NCI-H2196 (cell line): ENCODE measurements at regions not wholly inside any gene's neighbourhood (a gene's known extent, or its start where the extent isn't known, plus 50 kb on each side); places are given as distances from the start of the nearest gene placed in this dataset.

Source experiments
- DNase-seq: peaks from one replicate; lab custom pipeline; 2025; ENCODE audit not compliant: unreplicated experiment; lab: John Stamatoyannopoulos, UW

DNA sequence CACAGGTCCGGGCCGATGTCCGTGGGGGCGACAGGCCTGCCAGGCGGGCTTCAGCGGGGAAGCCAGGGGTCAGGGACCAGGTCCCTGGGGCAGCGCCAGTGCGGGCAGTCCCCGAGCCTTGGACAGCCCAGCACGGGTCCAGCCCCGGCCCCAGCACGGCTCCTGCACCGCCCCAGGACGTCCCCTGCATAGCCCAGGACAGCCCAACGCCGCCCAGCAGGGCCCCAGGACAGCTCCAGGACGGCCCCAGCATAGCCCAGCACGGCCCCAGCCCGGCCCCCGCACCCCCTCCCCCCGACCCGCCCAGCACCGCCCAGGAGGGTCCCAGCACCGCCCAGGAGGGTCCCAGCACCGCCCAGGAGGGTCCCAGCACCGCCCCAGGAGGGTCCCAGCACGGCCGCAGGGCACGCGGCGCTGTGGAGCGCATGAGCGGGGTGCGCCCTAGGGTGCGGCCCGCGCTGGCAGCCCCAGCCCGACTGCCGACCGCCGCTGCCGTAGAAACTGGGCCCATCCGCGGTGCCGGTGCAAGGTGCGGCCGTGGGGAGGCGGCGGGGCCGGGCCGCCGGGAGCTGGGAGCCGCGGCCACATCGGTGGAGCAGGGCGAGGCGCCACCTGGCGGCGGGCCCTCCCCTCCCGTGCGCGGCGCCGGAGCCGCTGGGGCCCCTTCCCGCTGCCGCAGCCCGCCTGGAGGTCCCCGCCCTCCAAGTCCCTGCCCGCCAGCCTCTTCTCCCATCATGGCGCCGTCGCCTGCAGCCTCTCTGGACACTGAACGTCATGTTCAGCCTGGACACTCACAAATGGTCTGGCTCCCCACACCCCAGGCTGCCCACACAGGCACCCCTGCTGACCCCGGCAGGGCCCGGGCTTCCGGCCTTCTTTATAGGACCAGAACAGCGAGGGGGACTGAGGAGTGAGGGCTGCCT, 106.8 kb upstream of the NKX1-1 start:
- peak; percentile 43 for DNase-seq

DNA sequence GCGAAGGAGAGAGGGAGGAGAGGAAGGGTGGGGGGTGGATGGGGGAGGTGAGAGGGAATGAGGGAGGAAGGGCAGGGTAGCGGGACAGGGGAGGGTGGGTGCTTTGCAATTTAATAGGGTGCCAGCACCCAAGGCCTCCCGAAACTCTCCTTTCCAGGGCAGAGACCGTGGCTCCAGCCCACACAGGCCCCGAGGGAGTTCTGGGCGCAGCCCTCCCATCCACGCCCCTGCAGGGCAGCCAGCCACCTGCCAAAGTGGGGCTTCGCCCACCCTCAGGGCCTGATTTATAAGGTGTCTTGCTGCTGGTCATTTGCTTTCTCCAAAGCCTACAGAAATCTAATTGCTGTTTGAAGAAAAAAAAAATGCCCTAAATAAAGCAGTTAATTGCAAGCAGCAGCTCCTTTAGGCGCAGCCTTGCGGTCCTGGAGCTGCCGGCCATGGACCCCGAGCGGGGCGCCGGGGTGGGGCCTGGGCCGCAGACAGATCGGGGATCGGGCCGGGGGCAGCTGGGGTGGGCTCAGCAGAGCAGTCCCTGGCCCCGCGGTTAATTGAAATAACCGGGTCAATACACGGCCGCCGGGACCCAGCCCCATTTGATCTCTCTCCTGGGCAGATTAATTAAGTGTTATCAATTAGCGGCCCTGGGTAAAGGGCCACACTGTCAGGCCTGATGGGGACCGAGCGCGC, 106.0 kb upstream of the NKX1-1 start:
- DNase-seq = no peak

DNA sequence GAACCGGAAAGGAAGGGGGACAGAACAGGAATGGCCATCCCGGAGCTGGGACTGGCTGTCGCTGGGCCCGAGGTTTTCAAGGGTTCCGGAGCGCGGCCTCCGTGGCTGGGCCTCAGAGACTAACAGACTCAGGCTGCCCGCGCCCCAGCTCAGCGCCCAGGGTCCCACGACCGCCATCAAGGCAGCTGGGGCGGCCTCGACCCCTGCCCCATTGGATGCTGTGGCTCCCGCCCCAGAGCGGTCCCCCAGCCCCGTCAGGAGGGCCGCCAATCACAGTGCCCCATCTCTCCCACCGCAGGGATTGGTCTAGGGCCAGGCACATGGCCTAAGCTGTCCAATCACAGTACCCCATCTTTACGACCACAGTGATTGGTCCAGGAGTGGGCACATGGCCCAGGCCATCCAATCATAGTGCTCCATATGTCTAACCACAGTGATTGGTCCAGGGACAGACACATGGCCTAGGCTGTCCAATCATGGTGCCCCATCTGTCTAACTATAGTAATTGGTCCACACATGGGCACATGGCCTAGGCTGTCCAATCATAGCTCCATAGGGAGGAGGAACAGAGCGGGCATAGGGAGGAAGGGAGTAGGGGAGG, 105.3 kb upstream of the NKX1-1 start:
- no peak for DNase-seq

DNA sequence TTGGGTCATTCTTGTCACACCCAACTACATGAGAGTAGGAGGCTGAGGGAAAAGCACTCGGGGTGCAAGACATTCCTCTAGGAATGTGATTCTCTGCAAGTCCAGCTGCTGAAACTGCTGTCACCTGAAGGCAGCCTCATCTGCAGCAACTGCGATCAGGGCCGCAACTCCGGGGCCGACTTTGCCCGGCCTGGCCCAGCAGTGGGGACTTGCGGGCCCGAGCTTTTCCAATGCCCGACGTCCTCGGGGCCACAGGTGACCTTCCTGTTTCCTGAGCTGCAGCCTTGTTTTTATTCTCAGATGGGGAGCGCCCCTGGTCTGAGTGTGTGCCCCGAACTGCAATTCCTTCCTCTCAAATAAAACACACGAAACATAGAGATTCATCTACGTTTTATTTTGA, 104.7 kb upstream of the NKX1-1 start:
- no peak for DNase-seq

DNA sequence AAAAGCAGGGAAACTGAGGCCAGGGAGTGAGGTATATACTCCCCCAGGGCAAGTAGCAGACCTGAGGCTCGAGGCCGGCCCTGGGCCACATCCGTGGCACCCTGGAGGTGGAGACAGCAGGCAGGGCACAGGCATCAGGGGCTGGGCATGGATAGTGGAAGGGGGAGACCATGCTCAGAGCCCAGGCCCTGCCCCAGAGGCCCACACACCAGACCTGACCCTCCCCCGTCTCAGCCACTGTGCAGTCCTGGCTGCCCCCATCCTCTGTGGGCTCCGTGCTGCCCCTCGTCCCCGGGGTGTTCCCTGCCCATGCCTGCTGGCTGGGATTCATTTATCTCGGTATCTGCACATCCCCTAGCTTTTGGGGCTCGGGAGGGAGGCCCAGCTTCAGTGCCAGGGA, 103.1 kb upstream of the NKX1-1 start:
- DNase-seq = no peak

DNA sequence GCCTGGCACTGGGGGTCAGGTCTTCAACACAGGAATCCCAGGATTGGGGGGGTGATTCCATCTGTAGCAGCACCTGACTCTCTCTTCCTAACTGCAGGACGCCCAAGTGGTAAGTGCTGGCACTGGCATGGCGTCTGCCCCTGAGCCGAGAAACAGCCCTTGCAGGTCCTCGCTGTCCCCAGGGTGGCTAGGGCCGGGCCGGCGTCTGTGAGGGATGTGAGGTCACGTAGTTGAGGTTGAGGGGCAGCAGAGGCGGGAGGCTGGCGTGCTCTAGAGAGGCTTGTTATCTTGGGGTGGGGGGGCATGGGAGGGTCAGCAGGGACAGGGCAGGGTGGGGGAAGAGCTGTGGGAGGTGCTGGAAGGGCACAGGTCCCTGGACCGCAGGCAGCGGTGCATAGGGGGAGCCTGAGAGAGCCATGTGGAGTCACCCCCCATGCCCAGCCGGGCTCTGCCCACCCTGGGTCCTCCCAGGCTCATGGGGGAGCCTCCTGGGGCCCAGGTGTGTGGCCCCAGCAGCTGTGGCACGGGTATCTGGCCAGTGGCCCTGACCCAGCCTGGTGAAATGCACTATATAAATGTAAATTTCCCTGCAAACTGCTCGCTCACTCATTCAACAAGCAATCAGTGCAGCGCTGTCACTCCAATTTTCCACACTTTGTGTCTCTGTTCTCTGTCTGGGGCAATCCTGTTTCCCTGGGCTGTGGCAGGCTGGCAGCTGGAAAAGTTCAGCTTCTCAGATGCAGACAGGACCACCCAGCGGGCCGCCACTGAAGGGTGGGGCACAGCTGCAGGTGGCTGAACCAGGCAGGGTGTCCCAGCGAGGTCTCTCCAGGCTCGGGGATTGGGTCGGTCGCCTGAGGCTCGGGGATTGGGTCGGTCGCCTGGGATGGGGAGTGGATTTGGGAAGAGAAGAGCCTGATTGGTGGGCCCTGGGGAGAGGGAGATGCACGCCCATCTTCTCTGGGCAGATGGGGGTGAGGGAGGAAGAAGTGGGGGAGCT, 102.2 kb upstream of the NKX1-1 start:
- DNase-seq = no peak

DNA sequence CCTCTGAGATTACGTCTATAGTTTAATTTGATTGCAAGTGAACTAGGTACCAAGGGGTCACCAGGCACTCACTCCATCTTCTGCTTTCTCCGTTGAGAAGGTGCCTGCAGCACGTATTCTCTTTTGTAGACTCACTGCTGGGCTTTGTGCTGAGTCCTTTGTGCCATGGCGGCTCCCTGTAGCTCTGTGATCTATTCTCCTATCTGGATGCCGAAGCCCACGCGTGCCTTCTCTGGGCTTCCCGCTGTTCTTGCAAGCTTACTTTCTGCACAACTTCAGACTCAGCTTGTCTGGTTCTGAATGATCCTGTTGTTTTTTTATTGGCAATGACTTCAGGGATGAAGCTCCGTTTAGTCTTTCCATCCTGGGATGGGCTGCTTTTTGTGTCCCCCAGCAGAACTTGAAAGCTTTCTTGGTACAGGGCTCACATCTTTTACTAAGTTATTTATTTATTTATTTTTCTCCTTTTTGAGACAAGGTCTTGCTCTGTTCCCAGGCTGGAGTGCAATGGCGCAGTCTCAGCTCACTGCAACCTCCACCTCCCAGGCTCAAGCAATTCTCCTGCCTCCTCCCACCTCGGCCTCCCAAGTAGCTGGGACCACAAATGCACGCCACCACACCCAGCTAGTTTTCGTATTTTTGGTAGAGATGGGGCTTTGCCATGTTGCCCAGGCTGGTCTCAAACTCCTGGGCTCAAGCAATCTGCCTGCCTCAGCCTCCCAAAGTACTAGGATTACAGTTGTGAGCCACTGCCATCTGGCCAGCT, 100.9 kb upstream of the NKX1-1 start:
- no peak for DNase-seq

DNA sequence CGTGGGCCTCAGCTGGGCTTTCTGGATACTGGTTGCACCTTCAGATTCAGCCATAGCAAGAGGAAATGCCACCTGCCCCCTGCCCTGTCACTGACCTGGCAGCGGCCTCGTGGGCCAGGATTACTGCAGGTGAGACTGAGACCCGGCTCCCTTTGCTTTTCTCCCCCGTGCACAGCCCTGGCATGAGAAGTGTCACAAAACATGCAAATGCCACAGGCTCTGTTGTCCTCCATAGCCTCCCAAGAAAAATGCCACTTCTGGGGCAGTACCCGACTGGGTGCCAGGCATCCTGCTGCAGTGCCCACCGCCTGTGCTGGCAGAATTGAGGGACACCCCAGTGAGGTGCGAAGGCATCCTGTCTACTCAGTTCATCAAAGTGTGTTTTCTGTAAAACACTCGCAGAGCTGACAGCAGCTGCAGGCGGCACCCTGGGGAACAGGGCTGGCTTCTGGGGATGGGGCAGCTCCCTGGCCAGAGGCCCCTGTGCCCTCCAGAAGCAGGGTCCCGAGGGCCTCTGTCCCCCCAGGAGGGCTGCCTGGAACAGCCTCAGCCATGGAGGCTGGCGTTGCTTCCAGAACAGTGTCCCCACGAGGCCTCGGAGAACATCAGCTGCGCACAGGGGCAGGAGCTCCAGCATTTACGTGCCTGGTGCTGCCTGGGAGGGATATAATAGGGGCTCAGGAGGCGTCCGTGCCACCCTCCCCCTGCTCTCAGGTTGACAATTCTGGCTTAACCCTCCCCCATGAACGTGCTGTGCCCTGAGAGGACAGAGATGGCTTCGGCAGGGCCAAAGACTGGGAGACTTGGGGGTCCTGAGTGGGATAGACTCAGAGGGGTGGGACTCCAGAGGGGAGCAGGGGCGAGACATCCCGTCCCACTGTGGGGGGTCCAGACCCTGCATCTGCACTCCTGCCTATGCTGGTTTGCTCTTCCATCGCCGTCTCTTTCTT, 99.5 kb upstream of the NKX1-1 start:
- DNase-seq = no peak

DNA sequence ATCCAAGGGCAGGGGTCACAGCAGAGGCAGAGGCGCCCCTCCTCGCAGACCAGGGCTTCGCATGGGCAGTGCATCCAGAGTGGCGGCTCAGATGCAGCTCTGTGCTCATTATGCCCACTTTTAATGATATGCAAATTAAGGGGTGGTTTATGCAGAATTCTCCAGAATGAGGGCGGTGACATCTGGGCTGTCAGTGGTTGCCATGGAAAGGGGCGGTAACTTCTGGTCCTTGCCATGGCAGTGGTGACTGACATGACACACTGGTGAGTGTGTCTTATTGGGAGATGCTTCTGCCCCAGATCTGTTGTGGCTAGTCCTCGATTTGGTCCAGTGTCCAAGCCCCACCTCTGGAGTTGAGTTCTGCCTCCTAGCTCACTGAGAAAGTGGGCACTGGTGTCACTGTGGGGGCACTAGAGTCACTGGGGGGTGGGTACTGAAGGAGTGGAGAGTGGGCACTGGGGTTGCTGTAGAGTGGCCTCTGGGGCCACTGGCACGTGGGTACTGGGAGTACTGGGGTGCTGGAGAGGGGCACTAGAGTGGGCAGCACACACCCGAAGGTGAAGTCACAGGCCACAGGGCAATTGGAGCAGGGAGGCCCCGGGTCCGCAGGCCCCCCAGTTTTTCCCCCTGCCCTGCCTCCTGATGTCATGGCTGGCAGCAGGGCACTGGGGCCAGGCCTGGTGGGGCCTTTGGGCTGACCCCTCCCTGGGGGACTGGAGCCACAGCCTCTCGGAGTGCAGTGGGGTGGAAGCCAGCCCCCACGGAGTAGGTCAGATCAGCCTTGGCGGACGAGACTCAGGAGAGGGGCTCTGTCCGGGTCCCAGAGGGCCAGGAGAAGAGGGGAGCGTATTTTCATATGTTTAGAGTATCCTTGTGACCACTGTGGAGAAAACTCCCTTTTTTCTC, 98.6 kb upstream of the NKX1-1 start:
- no peak for DNase-seq

DNA sequence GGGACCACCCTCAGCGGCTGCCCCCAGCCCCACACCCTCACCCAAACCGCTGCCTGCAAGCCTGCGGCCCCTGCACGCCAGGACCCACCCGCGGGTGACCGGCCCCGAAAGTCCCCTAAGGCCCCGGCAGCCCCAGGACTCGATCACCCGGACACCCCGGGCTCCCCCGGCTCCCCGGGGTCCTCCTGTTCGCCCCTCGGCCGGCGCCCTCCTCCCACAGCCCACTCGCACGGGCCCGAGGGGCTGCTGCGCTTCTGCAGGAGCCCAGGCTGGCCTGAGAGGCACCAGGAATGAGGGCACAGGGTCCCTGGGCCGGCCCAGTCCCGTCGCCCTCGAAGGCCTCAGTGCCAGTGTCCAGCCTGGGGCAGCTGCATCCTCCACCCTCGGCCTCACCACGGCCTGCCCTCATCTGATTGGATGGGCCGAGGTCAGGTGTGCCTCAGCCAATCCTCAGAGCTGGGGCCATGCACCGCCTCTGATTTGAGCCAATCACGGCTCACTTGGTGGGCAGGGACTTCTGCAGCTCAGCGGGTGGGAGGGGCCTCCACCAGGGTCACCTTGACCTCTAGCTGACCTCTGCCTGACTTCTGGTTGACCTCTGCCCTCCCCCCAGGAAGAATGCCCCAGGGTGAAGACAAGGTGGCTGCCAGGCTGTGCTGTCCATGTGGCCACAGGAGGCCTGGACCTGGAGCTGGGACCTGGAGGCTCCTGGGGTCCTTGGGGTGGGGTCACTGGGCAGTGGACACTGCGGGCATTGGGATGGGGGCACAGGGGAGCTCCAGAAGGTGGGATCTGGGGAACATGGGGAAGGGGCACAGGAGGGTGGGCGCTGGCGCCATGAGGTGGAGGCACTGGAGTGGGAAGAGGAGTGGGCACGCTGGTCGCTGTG, 97.6 kb upstream of the NKX1-1 start:
- DNase-seq = no peak

DNA sequence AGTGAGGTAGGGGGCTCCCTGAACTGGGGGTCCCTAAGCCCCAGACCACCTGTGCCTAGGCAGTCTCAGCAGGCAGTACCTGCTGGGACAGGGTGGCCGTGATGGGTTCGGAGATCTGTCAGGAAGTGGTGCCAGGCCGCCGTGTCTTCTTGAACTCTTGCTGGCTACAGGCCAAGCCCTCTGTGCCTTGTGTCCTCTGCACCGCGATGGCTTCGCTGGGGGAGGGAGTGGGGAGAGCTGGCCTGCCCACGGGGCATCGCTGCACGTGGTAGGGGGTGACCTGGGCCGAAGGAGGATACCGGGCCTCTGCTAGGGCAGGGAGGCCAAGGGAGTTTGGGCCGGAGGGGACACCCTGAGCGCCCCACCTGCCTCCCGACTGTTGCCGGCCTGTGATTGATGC, 96.7 kb upstream of the NKX1-1 start:
- no peak for DNase-seq

DNA sequence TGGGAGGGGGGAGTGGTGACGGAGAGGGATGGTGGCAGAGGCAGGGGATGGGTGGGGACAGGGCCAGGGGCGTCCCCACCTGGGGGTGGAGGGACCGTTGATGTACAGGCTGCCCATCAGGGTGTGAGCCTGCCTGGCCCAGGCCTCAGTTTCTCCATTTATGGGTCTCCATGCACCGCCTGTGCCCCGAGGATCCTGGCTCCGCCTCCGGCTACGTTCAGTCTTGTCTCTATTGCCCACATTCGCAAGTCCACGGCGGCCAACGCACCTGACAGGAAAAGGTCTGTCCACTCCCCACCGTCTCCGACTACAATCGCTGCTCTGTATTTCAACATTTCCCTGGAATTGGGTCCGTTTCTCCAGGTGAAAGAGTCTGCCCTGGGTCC, 96.3 kb upstream of the NKX1-1 start:
- DNase-seq = no peak

DNA sequence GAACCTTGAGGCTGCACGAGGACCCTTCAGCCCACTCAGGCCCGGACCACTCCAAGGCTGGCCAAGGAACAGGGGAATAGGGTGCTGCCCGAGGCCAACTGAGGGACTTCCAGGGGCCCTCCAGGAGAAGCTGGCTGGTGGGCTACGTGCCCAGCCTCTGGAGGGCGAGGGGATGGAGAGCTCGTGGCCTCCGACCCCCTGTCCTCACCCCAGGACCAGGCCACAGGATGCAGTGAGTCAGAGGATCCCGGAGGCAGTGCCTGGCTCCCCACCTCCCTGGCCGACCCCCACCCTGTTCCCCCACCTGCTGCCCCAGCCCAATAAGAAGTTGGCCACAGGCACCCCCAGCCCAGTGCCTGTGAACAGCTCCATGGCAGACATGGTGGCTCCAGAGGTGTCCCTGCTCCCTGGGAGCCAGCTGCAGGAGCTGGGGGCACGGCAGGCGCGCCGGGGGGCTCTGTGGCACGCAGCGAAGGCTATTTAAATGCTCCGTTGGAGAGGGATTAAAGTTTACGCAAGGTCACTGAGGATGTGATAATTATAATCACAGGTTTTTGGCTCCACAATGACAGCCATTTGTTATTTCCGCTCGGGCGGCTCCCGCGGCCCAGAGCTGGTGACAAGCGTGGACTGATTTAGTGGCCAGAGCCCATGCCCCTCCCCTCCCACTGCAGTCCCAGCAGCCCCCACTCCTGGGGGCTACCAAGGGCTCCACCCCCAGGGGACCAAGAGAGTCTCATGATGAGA, 95.7 kb upstream of the NKX1-1 start:
- DNase-seq = no peak

DNA sequence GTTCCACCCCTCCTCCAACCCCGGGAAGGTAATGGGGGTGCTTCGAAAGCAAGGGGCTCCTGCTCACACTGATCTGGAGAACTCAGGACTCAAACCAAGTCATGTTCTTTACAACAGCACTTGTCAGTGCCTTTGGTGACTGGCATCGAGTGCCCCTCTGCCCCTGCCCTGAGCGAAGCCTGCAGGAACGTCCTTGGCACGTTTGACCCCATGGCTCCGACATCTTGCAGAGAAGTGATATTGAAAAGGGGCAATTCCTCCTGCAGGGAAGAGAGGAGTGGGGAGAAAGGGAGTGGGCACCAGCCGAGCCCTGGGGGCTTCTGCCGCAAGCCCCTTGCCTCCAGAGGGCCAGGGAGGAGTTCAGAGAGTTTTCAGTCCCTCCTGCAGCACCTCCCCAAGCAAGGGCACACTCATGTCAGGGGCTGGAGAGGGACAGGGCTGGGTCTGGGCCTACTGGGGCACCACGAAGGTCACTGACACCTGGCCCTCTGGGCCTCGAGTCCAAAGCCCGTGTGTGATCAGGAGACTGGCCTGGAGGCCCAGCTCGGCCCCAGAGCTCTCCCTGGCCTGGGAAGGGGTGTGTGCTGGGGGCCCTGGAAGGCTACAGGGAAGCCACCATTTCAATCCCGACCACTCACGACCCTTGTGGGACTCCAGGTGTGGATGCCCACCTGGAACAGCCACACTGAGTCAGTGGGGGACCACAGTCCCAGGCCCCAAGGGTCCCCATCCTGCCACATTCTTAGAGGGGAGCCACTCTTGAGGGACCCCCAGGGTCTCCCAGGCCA, 94.9 kb upstream of the NKX1-1 start:
- no peak for DNase-seq

DNA sequence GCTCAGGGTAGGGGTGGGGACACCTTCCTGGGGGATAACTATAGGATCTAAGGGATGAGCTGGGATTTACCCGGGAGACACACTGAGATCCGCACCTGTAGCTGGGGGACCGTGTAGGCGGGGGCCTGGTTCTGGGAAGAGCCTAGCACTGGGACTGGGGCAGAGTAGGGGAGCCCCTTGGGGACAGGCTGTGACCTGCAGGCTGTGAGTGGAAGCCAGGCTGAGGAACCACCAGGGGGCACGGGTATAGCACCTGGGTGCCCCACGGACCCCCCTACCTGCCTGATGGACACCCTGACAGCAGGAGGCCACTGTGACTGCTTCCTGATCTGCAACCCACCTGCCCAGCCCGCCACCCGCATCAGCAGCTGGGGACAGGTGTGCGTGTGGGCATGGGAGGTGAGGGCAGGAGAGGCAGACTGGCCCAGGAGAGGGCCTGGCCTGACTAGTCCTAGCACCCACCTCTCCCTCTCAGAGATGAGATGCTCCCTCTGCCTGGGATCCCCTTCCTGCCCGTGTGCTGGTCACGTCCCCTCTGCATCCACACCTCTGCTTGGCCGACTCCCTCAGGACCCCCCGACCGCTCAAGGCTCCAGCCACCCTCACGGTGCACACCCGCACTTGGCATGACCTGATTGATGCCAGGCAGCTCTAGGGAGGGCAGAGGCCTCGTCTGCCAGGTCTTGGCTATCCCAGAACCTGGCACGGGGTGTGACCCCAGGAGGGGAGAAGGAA, 94.2 kb upstream of the NKX1-1 start:
- no peak for DNase-seq
